Kidney (tissue), 13 donors: ENCODE measurements at regions not wholly inside any gene's neighbourhood (a gene's known extent, or its start where the extent isn't known, plus 50 kb on each side); places are given as distances from the start of the nearest gene placed in this dataset.

Experiments used
- DNase-seq, 5 donors: peaks; one replicate each; pipeline ENCODE4 v3.0.0-alpha.2; 2013 to 2020
- FAIRE-seq: peaks from 2 replicates; lab custom pipeline; 2012; peaks lifted over from hg19 to GRCh38; lab: Jason Lieb, UNC
- H3K27ac ChIP-seq, 2 donors: one replicate each; pipeline ENCODE4 v1.7.0; 2013; ENCODE audit warnings: low read depth in 2 of 2, low read length in 2 of 2, inconsistent platforms in 1 of 2
- H3K27me3 ChIP-seq: one replicate; pipeline ENCODE4 v1.7.1; 2013; ENCODE audit warnings: low read length, inconsistent platforms; ENCODE audit not compliant: control insufficient read depth, insufficient read depth
- H3K36me3 ChIP-seq, 3 donors: one replicate each; pipeline versions ENCODE4 v1.7.0 to v1.7.1; 2013; ENCODE audit warnings: low read length in 3 of 3, control low read depth in 1 of 3, inconsistent platforms in 1 of 3; ENCODE audit not compliant: insufficient read depth in 3 of 3, control insufficient read depth in 2 of 3
- H3K4me1 ChIP-seq, 3 donors: one replicate each; pipeline versions ENCODE4 v1.7.0 to v1.7.1; 2013; ENCODE audit warnings: low read length in 3 of 3, inconsistent platforms in 1 of 3, low read depth in 1 of 3; ENCODE audit not compliant: control insufficient read depth in 2 of 3, insufficient read depth in 2 of 3
- H3K4me3 ChIP-seq, 3 donors: one replicate each; pipeline versions ENCODE4 v1.7.0 to v1.8.1; 2013; ENCODE audit warnings: low read length in 3 of 3, control low read depth in 1 of 3, inconsistent platforms in 1 of 3
- H3K9ac ChIP-seq, 3 donors: one replicate each; pipeline versions ENCODE4 v1.7.0 to v1.7.1; 2013; ENCODE audit warnings: low read length in 3 of 3, control low read depth in 1 of 3, inconsistent platforms in 1 of 3
- H3K9me3 ChIP-seq, 3 donors: one replicate each; pipeline versions ENCODE4 v1.7.0 to v1.7.1; 2013; ENCODE audit warnings: low read length in 3 of 3, control low read depth in 1 of 3, inconsistent platforms in 1 of 3; ENCODE audit not compliant: control insufficient read depth in 2 of 3, insufficient read depth in 1 of 3
- intact Hi-C: fragments of 100-400 bp; cut with DNase I; formaldehyde crosslinking; loops from one replicate; pipeline ENCODE4 v1.11.1; 2022
- TF ChIP-seq, protein P1 (sequence below): IDR thresholded peaks from 3 replicates; pipeline ENCODE4 v1.5.1; 2012; ENCODE audit warnings: mild to moderate bottlenecking, moderate library complexity, borderline replicate concordance; ENCODE audit not compliant: insufficient read depth; ENCODE audit errors: extremely low read depth
- donor health status: control.
- donor health status: control.
- donor health status: control.
- donor health status: control.
- donor health status: control.
- donor health status: DM: yes; HTN: yes; CAD: no.
- donor health status: Normal renal cell carcinoma (clear cell type).

DNA sequence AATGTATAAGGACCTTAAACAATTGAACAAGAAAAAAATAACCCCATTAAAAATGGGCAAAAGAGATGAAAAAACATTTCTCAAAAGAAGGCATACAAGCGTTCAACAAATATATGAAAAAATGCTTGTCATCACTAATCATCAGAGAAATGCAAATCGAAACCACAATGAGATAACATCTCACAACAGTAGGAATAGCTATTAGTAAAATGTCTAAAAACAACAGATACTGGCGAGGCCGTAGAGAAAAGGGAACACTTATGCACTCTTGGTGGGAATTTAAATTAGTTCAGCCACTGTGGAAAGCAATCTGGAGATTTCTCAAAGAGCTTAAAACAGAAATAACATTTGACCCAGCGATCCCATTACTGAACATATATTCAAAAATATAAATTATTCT is 769.8 kb upstream of the MGAT4C start:
- Histone ChIP-seq H3K9me3 (no peaks in the 10 kb centered on the region), H3K27ac (no peak overlapping the region), H3K27me3 (no peaks in the 10 kb centered on the region), H3K4me3 (no peak overlapping the region), H3K4me1 (no peaks in the 10 kb centered on the region), H3K9ac (no peak overlapping the region), H3K36me3 (no peaks in the 10 kb centered on the region)
- TF ChIP-seq, protein P1, sequence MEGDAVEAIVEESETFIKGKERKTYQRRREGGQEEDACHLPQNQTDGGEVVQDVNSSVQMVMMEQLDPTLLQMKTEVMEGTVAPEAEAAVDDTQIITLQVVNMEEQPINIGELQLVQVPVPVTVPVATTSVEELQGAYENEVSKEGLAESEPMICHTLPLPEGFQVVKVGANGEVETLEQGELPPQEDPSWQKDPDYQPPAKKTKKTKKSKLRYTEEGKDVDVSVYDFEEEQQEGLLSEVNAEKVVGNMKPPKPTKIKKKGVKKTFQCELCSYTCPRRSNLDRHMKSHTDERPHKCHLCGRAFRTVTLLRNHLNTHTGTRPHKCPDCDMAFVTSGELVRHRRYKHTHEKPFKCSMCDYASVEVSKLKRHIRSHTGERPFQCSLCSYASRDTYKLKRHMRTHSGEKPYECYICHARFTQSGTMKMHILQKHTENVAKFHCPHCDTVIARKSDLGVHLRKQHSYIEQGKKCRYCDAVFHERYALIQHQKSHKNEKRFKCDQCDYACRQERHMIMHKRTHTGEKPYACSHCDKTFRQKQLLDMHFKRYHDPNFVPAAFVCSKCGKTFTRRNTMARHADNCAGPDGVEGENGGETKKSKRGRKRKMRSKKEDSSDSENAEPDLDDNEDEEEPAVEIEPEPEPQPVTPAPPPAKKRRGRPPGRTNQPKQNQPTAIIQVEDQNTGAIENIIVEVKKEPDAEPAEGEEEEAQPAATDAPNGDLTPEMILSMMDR: no peak
- no peak for FAIRE-seq
- no peak for DNase-seq
- intact Hi-C loops: no loop called here

DNA sequence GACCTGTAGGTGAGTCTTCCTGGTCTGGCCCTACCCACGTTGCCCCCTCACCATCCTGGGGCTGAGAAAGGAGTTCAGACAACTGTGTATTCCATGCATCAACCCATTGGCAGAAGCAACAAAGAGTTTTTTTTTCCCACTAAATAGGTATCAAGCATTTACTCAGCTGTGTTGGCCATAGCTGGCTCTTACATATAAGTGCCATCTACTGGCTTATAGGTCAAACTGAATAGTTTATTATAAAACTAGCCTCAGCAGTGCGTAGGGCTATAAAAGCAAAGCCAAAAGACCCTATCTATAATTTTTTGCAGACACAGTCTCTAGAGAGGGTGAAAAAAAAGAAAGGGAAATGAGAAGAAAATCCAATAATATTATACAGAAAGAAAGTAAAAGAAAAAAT is 765.2 kb upstream of the MGAT4C start:
- TF ChIP-seq, protein P1: no peak

DNA sequence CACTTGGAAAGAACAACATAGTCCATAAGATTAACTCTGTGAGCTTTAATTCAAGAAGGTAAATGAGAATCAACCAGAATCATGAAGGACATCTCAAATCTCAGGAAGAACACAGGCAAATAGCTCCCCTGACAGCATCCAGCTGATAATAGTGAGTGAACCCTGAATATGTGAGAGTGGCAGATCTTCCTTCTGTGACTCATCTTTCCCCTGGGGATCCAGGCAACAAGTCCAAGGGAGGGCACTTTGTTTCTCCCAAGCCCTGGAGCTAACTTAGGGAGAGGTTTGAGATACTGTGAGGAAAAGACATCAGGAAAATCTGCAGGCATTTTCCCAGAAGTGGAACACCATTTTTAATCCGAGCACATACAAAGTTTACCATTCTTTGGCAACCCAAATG is 763.9 kb upstream of the MGAT4C start:
- no peak for DNase-seq
- intact Hi-C loops: no loop called here

More for the DNA sequence above, 765.2 kb upstream of the MGAT4C start:
- no peak overlapping the region for H3K27ac ChIP-seq
- H3K9ac ChIP-seq: no peak overlapping the region
- H3K9me3 ChIP-seq: peaks cover 0 to 1% (median 0%) of the 10 kb centered on the region in 3 donors
- no peaks in the 10 kb centered on the region for H3K27me3 ChIP-seq
- intact Hi-C loops: no loop called here
- no peak for FAIRE-seq
- no peaks in the 10 kb centered on the region for H3K36me3 ChIP-seq
- no peak overlapping the region for H3K4me3 ChIP-seq
- DNase-seq: no peak
- H3K4me1 ChIP-seq: no peaks in the 10 kb centered on the region

More for the DNA sequence above, 763.9 kb upstream of the MGAT4C start:
- Histone ChIP-seq H3K4me3 (no peak overlapping the region), H3K9me3 (peaks cover 0 to 4% (median 0%) of the 10 kb centered on the region in 3 donors), H3K27ac (no peak overlapping the region), H3K4me1 (no peaks in the 10 kb centered on the region), H3K9ac (no peak overlapping the region), H3K27me3 (no peaks in the 10 kb centered on the region), H3K36me3 (no peaks in the 10 kb centered on the region)
- FAIRE-seq: no peak
- TF ChIP-seq, protein P1: no peak
